ENCODE measurements at regions not wholly inside any gene's neighbourhood (a gene's known extent, or its start where the extent isn't known, plus 50 kb on each side); places are given as distances from the start of the nearest gene placed in this dataset.

GRCh38 chr18:64233851-64234250 lies 85.0 kb upstream of the LINC00305 start:
- TF ChIP-seq ARNTL (CRISPR knock-in tag; IDR thresholded peaks at IDR 0.05; ENCODE audit: borderline replicate concordance, low read depth), result no peak
- TF ChIP-seq RARB (CRISPR knock-in tag; IDR thresholded peaks at IDR 0.05), result no peak
- no peak for TF ChIP-seq SNAI2 (CRISPR knock-in tag; IDR thresholded peaks at IDR 0.05)
